H9 (cell line): ENCODE measurements at regions not wholly inside any gene's neighbourhood (a gene's known extent, or its start where the extent isn't known, plus 50 kb on each side); places are given as distances from the start of the nearest gene placed in this dataset.

Source experiments
- DNase-seq: peaks from one replicate; pipeline ENCODE4 v3.0.0-alpha.2; 2017
- H2AFZ ChIP-seq: one replicate; pipeline ENCODE4 v1.6.1; 2013; ENCODE audit warnings: mild to moderate bottlenecking, low read length, control low read depth, moderate library complexity
- H2AK5ac ChIP-seq: 2 replicates; pipeline ENCODE4 v1.6.1; 2013; ENCODE audit warnings: low read length, control low read depth, mixed read lengths; ENCODE audit not compliant: insufficient read length
- H2BK120ac ChIP-seq: one replicate; pipeline ENCODE4 v1.6.1; 2013; ENCODE audit warnings: low read depth, mild to moderate bottlenecking, low read length, control low read depth, inconsistent platforms; ENCODE audit not compliant: poor library complexity, severe bottlenecking
- H2BK12ac ChIP-seq: 2 replicates; pipeline ENCODE4 v1.6.1; 2013; ENCODE audit warnings: low read length, control low read depth, mixed read lengths, low read depth; ENCODE audit not compliant: insufficient read length
- H2BK15ac ChIP-seq: 2 replicates; pipeline ENCODE4 v1.6.1; 2013; ENCODE audit warnings: low read depth, low read length, control low read depth
- H2BK20ac ChIP-seq: one replicate; pipeline ENCODE4 v1.6.1; 2013; ENCODE audit warnings: low read depth, mild to moderate bottlenecking, low read length, control low read depth, inconsistent platforms; ENCODE audit not compliant: poor library complexity, severe bottlenecking
- H2BK5ac ChIP-seq: 2 replicates; pipeline ENCODE4 v1.6.1; 2013; ENCODE audit warnings: low read length, control low read depth, mixed read lengths; ENCODE audit not compliant: insufficient read length
- H3K14ac ChIP-seq: 2 replicates; pipeline ENCODE4 v1.6.1; 2013; ENCODE audit warnings: low read length, control low read depth; ENCODE audit not compliant: insufficient read depth
- H3K18ac ChIP-seq: 2 replicates; pipeline ENCODE4 v1.6.1; 2013; ENCODE audit warnings: low read depth, mild to moderate bottlenecking, mixed read lengths, low read length, control low read depth; ENCODE audit not compliant: insufficient read length
- H3K23ac ChIP-seq: 2 replicates; pipeline ENCODE4 v1.6.1; 2013; ENCODE audit warnings: low read length, control low read depth, mixed read lengths, low read depth; ENCODE audit not compliant: insufficient read length
- H3K23me2 ChIP-seq: 2 replicates; pipeline ENCODE4 v1.6.1; 2013; ENCODE audit warnings: low read depth, mild to moderate bottlenecking, mixed read lengths, low read length, control low read depth; ENCODE audit not compliant: insufficient read length, poor library complexity, severe bottlenecking
- H3K27ac ChIP-seq: 2 replicates; pipeline ENCODE4 v1.5.1; 2013; ENCODE audit warnings: low read length, control low read depth, mixed read lengths, low read depth; ENCODE audit not compliant: insufficient read length
- H3K27me3 ChIP-seq: 2 replicates; pipeline ENCODE4 v1.6.1; 2013; ENCODE audit warnings: low read length, control low read depth, inconsistent platforms; ENCODE audit not compliant: insufficient read depth
- H3K4ac ChIP-seq: 2 replicates; pipeline ENCODE4 v1.6.1; 2013; ENCODE audit warnings: low read depth, mild to moderate bottlenecking, control low read depth, inconsistent platforms, low read length, moderate library complexity
- H3K4me1 ChIP-seq: 2 replicates; pipeline ENCODE4 v1.6.1; 2013; ENCODE audit warnings: low read length, control low read depth, inconsistent platforms; ENCODE audit not compliant: insufficient read depth
- H3K4me2 ChIP-seq: 2 replicates; pipeline ENCODE4 v1.6.1; 2013; ENCODE audit warnings: low read length, control low read depth, mixed read lengths; ENCODE audit not compliant: insufficient read length, insufficient read depth
- H3K56ac ChIP-seq: 2 replicates; pipeline ENCODE4 v1.6.1; 2013; ENCODE audit warnings: low read depth, mild to moderate bottlenecking, mixed read lengths, low read length, control low read depth; ENCODE audit not compliant: insufficient read length
- H3K79me1 ChIP-seq: 2 replicates; pipeline ENCODE4 v1.6.1; 2013; ENCODE audit warnings: low read depth, mild to moderate bottlenecking, moderate library complexity, low read length, control low read depth, inconsistent platforms; ENCODE audit not compliant: insufficient read depth, poor library complexity, severe bottlenecking
- H3K79me2 ChIP-seq: 2 replicates; pipeline ENCODE4 v1.6.1; 2013; ENCODE audit warnings: low read length, control low read depth, inconsistent platforms; ENCODE audit not compliant: insufficient read depth
- H3K9ac ChIP-seq: 2 replicates; pipeline ENCODE4 v1.6.1; 2013; ENCODE audit warnings: low read length, control low read depth, mixed read lengths; ENCODE audit not compliant: insufficient read length; ENCODE audit errors: extremely low read depth
- H3K9me3 ChIP-seq: one replicate; pipeline ENCODE4 v1.6.1; 2013; ENCODE audit warnings: low read depth, low read length, inconsistent platforms; ENCODE audit not compliant: control insufficient read depth
- H3T11ph ChIP-seq: one replicate; pipeline ENCODE4 v1.6.1; 2013; ENCODE audit warnings: mild to moderate bottlenecking, low read length, control low read depth, inconsistent platforms
- H4K20me1 ChIP-seq: one replicate; pipeline ENCODE4 v1.6.1; 2013; ENCODE audit not compliant: control insufficient read depth, insufficient read length, insufficient read depth
- H4K5ac ChIP-seq: 2 replicates; pipeline ENCODE4 v1.6.1; 2013; ENCODE audit warnings: low read depth, mild to moderate bottlenecking, mixed read lengths, low read length, control low read depth; ENCODE audit not compliant: insufficient read length
- H4K8ac ChIP-seq: replicated peaks from 2 replicates; pipeline ENCODE4 v1.6.1; 2013; ENCODE audit warnings: low read length, control low read depth, mixed read lengths, low read depth; ENCODE audit not compliant: insufficient read length
- H4K91ac ChIP-seq: 2 replicates; pipeline ENCODE4 v1.6.1; 2013; ENCODE audit warnings: low read depth, mild to moderate bottlenecking, moderate library complexity, mixed read lengths, low read length, control low read depth; ENCODE audit not compliant: insufficient read length
- H3K27ac Mint-ChIP-seq, 3 experiments: 2 replicates in 2 of 3; 3 replicates in 1 of 3; pipeline ENCODE4 v1.8.0; 2020 to 2021; ENCODE audit warnings: mixed read lengths in 3 of 3, mild to moderate bottlenecking in 1 of 3, moderate library complexity in 1 of 3
- H3K27me3 Mint-ChIP-seq: 2 replicates; pipeline ENCODE4 v1.8.0; 2021; ENCODE audit warnings: low read depth, mild to moderate bottlenecking, moderate library complexity, mixed read lengths
- H3K36me3 Mint-ChIP-seq, 3 experiments: 2 replicates in 2 of 3; 3 replicates in 1 of 3; pipeline ENCODE4 v1.8.0; 2020 to 2021; ENCODE audit warnings: low read depth in 3 of 3, mixed read lengths in 3 of 3; ENCODE audit not compliant: insufficient read depth in 1 of 3
- H3K4me1 Mint-ChIP-seq, 2 experiments: 2 replicates each; pipeline ENCODE4 v1.8.0; 2020; ENCODE audit warnings: mixed read lengths in 2 of 2
- H3K4me3 Mint-ChIP-seq, 2 experiments: 2 replicates in 1 of 2; 3 replicates in 1 of 2; pipeline ENCODE4 v1.8.0; 2020 to 2021; ENCODE audit warnings: mild to moderate bottlenecking in 2 of 2, mixed read lengths in 2 of 2, moderate library complexity in 1 of 2
- H3K9me3 Mint-ChIP-seq, 2 experiments: 2 replicates in 1 of 2; 3 replicates in 1 of 2; pipeline ENCODE4 v1.8.0; 2020; ENCODE audit warnings: mild to moderate bottlenecking in 2 of 2, mixed read lengths in 2 of 2, moderate library complexity in 1 of 2
- WGBS: extraction: QIAGEN DNeasy Blood & Tissue Kit; methylation state at CpG from one replicate; pipeline ENCODE4 v1.1.7; 2013; ENCODE audit warnings: missing lambda C conversion rate, low lambda C conversion rate, mixed read lengths; ENCODE audit not compliant: insufficient read length; ENCODE audit errors: extremely low coverage; 5-methylcytosine and 5-hydroxymethylcytosine counted together
- TF ChIP-seq, protein P1 (sequence below): fragments of 200-600 bp; sonication (generic); conservative IDR thresholded peaks from 3 replicates; pipeline ENCODE4 v1.8.0; 2021; ENCODE audit warnings: antibody characterized with exemption, mild to moderate bottlenecking

GRCh38 chr2:21970971-21971370 is 847.2 kb downstream of the TDRD15 start:
- Histone ChIP-seq H3K79me2 (no peaks in the 10 kb centered on the region), H3K9ac (no peak overlapping the region), H4K91ac (no peak overlapping the region), H3K23me2 (no peaks in the 10 kb centered on the region), H2BK15ac (no peak overlapping the region), H2BK120ac (no peak overlapping the region), H4K8ac (no peak overlapping the region), H3T11ph (no peak overlapping the region), H3K56ac (no peak overlapping the region), H3K14ac (no peak overlapping the region), H3K23ac (no peak overlapping the region), H4K5ac (no peak overlapping the region), H2BK5ac (no peak overlapping the region), H2AK5ac (no peak overlapping the region), H3K18ac (no peak overlapping the region), H3K4me2 (no peak overlapping the region), H2BK12ac (no peak overlapping the region), H2BK20ac (no peak overlapping the region), H3K4ac (no peak overlapping the region), H3K79me1 (no peaks in the 10 kb centered on the region), H2AFZ (no peak overlapping the region), H3K27ac (no peak overlapping the region), H3K9me3 (no peaks in the 10 kb centered on the region), H3K27me3 (no peaks in the 10 kb centered on the region), H3K4me1 (no peaks in the 10 kb centered on the region), H4K20me1 (no peaks in the 10 kb centered on the region)
- no peaks in the 10 kb centered on the region for H3K27me3 Mint-ChIP-seq
- TF ChIP-seq, protein P1, sequence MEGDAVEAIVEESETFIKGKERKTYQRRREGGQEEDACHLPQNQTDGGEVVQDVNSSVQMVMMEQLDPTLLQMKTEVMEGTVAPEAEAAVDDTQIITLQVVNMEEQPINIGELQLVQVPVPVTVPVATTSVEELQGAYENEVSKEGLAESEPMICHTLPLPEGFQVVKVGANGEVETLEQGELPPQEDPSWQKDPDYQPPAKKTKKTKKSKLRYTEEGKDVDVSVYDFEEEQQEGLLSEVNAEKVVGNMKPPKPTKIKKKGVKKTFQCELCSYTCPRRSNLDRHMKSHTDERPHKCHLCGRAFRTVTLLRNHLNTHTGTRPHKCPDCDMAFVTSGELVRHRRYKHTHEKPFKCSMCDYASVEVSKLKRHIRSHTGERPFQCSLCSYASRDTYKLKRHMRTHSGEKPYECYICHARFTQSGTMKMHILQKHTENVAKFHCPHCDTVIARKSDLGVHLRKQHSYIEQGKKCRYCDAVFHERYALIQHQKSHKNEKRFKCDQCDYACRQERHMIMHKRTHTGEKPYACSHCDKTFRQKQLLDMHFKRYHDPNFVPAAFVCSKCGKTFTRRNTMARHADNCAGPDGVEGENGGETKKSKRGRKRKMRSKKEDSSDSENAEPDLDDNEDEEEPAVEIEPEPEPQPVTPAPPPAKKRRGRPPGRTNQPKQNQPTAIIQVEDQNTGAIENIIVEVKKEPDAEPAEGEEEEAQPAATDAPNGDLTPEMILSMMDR = no peak
- H3K4me3 Mint-ChIP-seq = no peak overlapping the region
- DNase-seq = no peak
- no peaks in the 10 kb centered on the region for H3K9me3 Mint-ChIP-seq
- no peak overlapping the region for H3K27ac Mint-ChIP-seq
- H3K36me3 Mint-ChIP-seq = no peaks in the 10 kb centered on the region
- WGBS = no CpG with 5 or more reads among the region's 2 CpGs
- H3K4me1 Mint-ChIP-seq = no peaks in the 10 kb centered on the region
